Endothelial cell of umbilical vein (primary cell): ENCODE measurements at regions not wholly inside any gene's neighbourhood (a gene's known extent, or its start where the extent isn't known, plus 50 kb on each side); places are given as distances from the start of the nearest gene placed in this dataset.

Experiments
- FOS ChIP-seq: IDR thresholded peaks from 2 replicates; pipeline ENCODE4 v1.6.1; 2011; ENCODE audit warnings: mild to moderate bottlenecking, low read length, moderate library complexity, borderline replicate concordance; ENCODE audit not compliant: insufficient read depth
- GATA2 ChIP-seq: IDR thresholded peaks from 2 replicates; pipeline ENCODE4 v1.7.0; 2011; ENCODE audit warnings: low read depth, mild to moderate bottlenecking, moderate library complexity, mixed read lengths, low read length; ENCODE audit not compliant: insufficient read length, insufficient read depth
- POLR2A ChIP-seq: IDR thresholded peaks from 2 replicates; pipeline ENCODE4 v1.6.1; 2012; ENCODE audit warnings: low read depth, mild to moderate bottlenecking, control low read depth, low read length
- POLR2AphosphoS5 ChIP-seq: IDR thresholded peaks from 2 replicates; pipeline ENCODE4 v1.6.1; 2012; ENCODE audit warnings: low read depth, mild to moderate bottlenecking, control low read depth, low read length, moderate library complexity; ENCODE audit not compliant: insufficient read depth
- TF ChIP-seq, protein P1 (sequence below), 2 donors: IDR thresholded peaks; 1 replicate in 1 of 2; 2 replicates in 1 of 2; pipeline ENCODE4 v1.5.1; 2011; ENCODE audit warnings: low read length in 2 of 2, mild to moderate bottlenecking in 2 of 2, moderate library complexity in 2 of 2, control low read depth in 1 of 2, inconsistent platforms in 1 of 2, low read depth in 1 of 2; ENCODE audit not compliant: insufficient read depth in 1 of 2; ENCODE audit errors: extremely low read depth in 1 of 2

- TF ChIP-seq FOS: no peak
- no peak for TF ChIP-seq GATA2
- TF ChIP-seq, protein P1, sequence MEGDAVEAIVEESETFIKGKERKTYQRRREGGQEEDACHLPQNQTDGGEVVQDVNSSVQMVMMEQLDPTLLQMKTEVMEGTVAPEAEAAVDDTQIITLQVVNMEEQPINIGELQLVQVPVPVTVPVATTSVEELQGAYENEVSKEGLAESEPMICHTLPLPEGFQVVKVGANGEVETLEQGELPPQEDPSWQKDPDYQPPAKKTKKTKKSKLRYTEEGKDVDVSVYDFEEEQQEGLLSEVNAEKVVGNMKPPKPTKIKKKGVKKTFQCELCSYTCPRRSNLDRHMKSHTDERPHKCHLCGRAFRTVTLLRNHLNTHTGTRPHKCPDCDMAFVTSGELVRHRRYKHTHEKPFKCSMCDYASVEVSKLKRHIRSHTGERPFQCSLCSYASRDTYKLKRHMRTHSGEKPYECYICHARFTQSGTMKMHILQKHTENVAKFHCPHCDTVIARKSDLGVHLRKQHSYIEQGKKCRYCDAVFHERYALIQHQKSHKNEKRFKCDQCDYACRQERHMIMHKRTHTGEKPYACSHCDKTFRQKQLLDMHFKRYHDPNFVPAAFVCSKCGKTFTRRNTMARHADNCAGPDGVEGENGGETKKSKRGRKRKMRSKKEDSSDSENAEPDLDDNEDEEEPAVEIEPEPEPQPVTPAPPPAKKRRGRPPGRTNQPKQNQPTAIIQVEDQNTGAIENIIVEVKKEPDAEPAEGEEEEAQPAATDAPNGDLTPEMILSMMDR (IDR thresholded peaks at IDR 0.05; ENCODE audit: extremely low read depth in 1 of 2, insufficient read depth in 1 of 2, low read depth in 1 of 2, low read length in 2 of 2): no peak
- no peak for TF ChIP-seq POLR2A
- TF ChIP-seq POLR2AphosphoS5: no peak
Measured at GRCh38 chr10:53006663-53007526, 234.3 kb upstream of the MBL2 start.
